ENCODE measurements at regions not wholly inside any gene's neighbourhood (a gene's known extent, or its start where the extent isn't known, plus 50 kb on each side); places are given as distances from the start of the nearest gene placed in this dataset.
"Not testable (repeated sequence)": the region's sequence is repeated elsewhere in the genome, so short reads cannot be mapped to it uniquely, and the experiment has no call there.

DNA sequence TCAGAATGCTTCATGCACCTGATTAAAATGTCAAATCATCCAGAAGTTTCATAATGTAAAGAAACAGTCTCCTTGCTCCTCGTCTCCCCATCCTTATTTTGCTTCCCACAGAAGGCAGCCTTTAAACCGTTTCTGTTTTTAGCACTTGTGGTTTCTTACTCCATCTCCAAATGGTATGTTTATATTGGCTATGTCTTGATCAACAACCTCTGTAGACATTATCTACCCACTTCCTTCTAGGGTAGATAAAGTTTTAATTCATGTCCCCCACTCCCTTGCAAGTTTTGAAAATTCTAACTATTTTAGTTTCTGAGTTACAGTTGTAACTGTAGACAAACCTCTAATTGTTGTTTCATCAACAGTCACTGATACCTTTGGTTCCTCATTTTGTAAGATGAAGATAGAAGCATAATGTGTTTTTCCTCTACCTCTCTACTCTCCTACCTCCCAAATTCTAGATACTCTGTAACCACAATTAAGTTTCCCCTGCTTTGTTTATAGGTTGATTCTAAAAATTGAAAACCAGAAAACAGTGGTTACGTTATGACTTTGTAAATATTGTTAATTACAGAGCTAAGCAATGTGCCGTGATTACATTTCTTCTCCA is 291.7 kb upstream of the GATB start:
- H3K9me3 ChIP-seq (ENCODE audit: control insufficient read depth in 1 of 2, insufficient read depth in 1 of 2, low read depth in 1 of 2, low read length in 2 of 2): no peaks in the 10 kb centered on the region; a peak in 1 of 4 replicates
- no peaks in the 10 kb centered on the region for H3K27me3 ChIP-seq (ENCODE audit: insufficient read depth, low read length)
- intact Hi-C loops (cut with micrococcal nuclease): no loop called here
- H3K79me2 ChIP-seq (ENCODE audit: insufficient read depth, low read length): no peaks in the 10 kb centered on the region
- no peak for ATAC-seq
- H3K36me3 ChIP-seq (ENCODE audit: control insufficient read depth in 1 of 2, insufficient read depth in 2 of 2, low read length in 2 of 2): no peaks in the 10 kb centered on the region
- H4K20me1 ChIP-seq (ENCODE audit: insufficient read depth): no peaks in the 10 kb centered on the region
- TF ChIP-seq SP1 (IDR thresholded peaks at IDR 0.05; ENCODE audit: low read depth): no peak
- no peak for TF ChIP-seq POLR2A (IDR thresholded peaks at IDR 0.05; ENCODE audit: borderline replicate concordance, extremely low read depth, insufficient read depth, insufficient read length)
- TF ChIP-seq CEBPB (IDR thresholded peaks at IDR 0.05; ENCODE audit: low read depth): no peak
- TF ChIP-seq, protein P1, sequence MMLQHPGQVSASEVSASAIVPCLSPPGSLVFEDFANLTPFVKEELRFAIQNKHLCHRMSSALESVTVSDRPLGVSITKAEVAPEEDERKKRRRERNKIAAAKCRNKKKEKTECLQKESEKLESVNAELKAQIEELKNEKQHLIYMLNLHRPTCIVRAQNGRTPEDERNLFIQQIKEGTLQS (IDR thresholded peaks at IDR 0.05): no peak
- TF ChIP-seq EZH2phosphoT487 (IDR thresholded peaks at IDR 0.05; ENCODE audit: borderline replicate concordance): no peak
- no peak for TF ChIP-seq EZH2 (IDR thresholded peaks at IDR 0.05)
- no peak for TF ChIP-seq RAD21 (IDR thresholded peaks at IDR 0.05; ENCODE audit: low read depth)
- no peak for TF ChIP-seq ZFX (IDR thresholded peaks at IDR 0.05)
- TF ChIP-seq, protein P2, sequence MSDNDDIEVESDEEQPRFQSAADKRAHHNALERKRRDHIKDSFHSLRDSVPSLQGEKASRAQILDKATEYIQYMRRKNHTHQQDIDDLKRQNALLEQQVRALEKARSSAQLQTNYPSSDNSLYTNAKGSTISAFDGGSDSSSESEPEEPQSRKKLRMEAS (IDR thresholded peaks at IDR 0.05): no peak
- TF ChIP-seq, protein P3, sequence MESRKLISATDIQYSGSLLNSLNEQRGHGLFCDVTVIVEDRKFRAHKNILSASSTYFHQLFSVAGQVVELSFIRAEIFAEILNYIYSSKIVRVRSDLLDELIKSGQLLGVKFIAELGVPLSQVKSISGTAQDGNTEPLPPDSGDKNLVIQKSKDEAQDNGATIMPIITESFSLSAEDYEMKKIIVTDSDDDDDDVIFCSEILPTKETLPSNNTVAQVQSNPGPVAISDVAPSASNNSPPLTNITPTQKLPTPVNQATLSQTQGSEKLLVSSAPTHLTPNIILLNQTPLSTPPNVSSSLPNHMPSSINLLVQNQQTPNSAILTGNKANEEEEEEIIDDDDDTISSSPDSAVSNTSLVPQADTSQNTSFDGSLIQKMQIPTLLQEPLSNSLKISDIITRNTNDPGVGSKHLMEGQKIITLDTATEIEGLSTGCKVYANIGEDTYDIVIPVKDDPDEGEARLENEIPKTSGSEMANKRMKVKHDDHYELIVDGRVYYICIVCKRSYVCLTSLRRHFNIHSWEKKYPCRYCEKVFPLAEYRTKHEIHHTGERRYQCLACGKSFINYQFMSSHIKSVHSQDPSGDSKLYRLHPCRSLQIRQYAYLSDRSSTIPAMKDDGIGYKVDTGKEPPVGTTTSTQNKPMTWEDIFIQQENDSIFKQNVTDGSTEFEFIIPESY (IDR thresholded peaks at IDR 0.05; ENCODE audit: extremely low read depth, insufficient replicate concordance, low read length): no peak
- TF ChIP-seq ELF1 (IDR thresholded peaks at IDR 0.05; ENCODE audit: borderline replicate concordance, low read depth): no peak
- TF ChIP-seq, protein P4, sequence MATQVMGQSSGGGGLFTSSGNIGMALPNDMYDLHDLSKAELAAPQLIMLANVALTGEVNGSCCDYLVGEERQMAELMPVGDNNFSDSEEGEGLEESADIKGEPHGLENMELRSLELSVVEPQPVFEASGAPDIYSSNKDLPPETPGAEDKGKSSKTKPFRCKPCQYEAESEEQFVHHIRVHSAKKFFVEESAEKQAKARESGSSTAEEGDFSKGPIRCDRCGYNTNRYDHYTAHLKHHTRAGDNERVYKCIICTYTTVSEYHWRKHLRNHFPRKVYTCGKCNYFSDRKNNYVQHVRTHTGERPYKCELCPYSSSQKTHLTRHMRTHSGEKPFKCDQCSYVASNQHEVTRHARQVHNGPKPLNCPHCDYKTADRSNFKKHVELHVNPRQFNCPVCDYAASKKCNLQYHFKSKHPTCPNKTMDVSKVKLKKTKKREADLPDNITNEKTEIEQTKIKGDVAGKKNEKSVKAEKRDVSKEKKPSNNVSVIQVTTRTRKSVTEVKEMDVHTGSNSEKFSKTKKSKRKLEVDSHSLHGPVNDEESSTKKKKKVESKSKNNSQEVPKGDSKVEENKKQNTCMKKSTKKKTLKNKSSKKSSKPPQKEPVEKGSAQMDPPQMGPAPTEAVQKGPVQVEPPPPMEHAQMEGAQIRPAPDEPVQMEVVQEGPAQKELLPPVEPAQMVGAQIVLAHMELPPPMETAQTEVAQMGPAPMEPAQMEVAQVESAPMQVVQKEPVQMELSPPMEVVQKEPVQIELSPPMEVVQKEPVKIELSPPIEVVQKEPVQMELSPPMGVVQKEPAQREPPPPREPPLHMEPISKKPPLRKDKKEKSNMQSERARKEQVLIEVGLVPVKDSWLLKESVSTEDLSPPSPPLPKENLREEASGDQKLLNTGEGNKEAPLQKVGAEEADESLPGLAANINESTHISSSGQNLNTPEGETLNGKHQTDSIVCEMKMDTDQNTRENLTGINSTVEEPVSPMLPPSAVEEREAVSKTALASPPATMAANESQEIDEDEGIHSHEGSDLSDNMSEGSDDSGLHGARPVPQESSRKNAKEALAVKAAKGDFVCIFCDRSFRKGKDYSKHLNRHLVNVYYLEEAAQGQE (IDR thresholded peaks at IDR 0.05; ENCODE audit: low read depth): no peak
- TF ChIP-seq EGR1 (IDR thresholded peaks at IDR 0.05; ENCODE audit: low read depth): no peak
- TF ChIP-seq SRF (IDR thresholded peaks at IDR 0.05; ENCODE audit: low read depth): no peak
- ChIA-PET POLR2A (no interaction called here), CTCF (no interaction called here), RAD21 (ENCODE audit: low non-redundant PET in 1 of 2, low total read pairs in 2 of 2, uncharacterized antibody in 2 of 2, unreplicated experiment in 2 of 2) (no interaction called here)
- H3K4me2 ChIP-seq (ENCODE audit: low read length): no peak overlapping the region
- no peak overlapping the region for H3K27ac ChIP-seq (ENCODE audit: low read depth, low read length)
- H3K4me3 ChIP-seq (replicated peaks in 1 of 2; ENCODE audit: low read depth in 1 of 2, low read length in 2 of 2): no peak overlapping the region
- H3K9ac ChIP-seq (ENCODE audit: low read length): no peak overlapping the region
- DNase-seq (ENCODE audit: low read depth, low spot score): no peak
- BruUV-seq (replicated peaks): no TSS peak
- no peaks in the 10 kb centered on the region for H3K4me1 ChIP-seq (ENCODE audit: control insufficient read depth in 1 of 2, insufficient read depth in 2 of 2, low read length in 2 of 2)
- no peak overlapping the region for H2AFZ ChIP-seq (ENCODE audit: low read depth, low read length, poor library complexity, severe bottlenecking)
- H3K9me2 ChIP-seq (ENCODE audit: insufficient read depth): no peaks in the 10 kb centered on the region

DNA sequence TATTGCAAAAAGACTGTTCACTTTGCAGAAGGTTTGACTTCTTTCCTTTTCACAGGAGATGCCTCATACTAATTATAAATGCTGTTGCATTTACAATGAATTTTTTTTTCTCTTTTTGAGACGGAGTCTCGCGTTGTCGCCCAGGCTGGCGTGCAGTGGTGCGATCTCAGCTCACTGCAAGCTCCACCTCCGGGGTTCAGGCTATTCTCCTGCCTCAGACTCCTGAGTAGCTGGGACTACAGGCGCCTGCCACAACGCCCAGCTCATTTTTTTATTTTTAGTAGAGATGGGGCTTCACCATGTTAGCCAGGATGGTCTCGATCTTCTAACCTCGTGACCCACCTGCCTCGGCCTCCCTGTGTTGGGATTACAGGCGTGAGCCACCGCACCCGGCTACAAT is 290.5 kb upstream of the GATB start:
- BruUV-seq (replicated peaks); intact Hi-C loops (cut with micrococcal nuclease); H3K9me3 ChIP-seq (ENCODE audit: control insufficient read depth in 1 of 2, insufficient read depth in 1 of 2, low read depth in 1 of 2, low read length in 2 of 2); H3K79me2 ChIP-seq (ENCODE audit: insufficient read depth, low read length); H2AFZ ChIP-seq (ENCODE audit: low read depth, low read length, poor library complexity, severe bottlenecking); CTCF ChIA-PET; POLR2A ChIA-PET; H4K20me1 ChIP-seq (ENCODE audit: insufficient read depth); H3K4me2 ChIP-seq (ENCODE audit: low read length); H3K4me3 ChIP-seq (replicated peaks in 1 of 2; ENCODE audit: low read depth in 1 of 2, low read length in 2 of 2); RAD21 ChIA-PET (ENCODE audit: low non-redundant PET in 1 of 2, low total read pairs in 2 of 2, uncharacterized antibody in 2 of 2, unreplicated experiment in 2 of 2); H3K36me3 ChIP-seq (ENCODE audit: control insufficient read depth in 1 of 2, insufficient read depth in 2 of 2, low read length in 2 of 2); H3K9me2 ChIP-seq (ENCODE audit: insufficient read depth); DNase-seq (ENCODE audit: low read depth, low spot score); H3K27me3 ChIP-seq (ENCODE audit: insufficient read depth, low read length); H3K9ac ChIP-seq (ENCODE audit: low read length); H3K27ac ChIP-seq (ENCODE audit: low read depth, low read length); ATAC-seq; H3K4me1 ChIP-seq (ENCODE audit: control insufficient read depth in 1 of 2, insufficient read depth in 2 of 2, low read length in 2 of 2): not testable (repeated sequence)
